Heart left ventricle (tissue), 16 donors: ENCODE measurements at regions not wholly inside any gene's neighbourhood (a gene's known extent, or its start where the extent isn't known, plus 50 kb on each side); places are given as distances from the start of the nearest gene placed in this dataset.

Experiments used
- ATAC-seq, 4 donors: fragments of 200-7000 bp; cut with Tn5 transposase; one replicate each; pipeline ENCODE4 v1.9.1; 2020 to 2022; ENCODE audit warnings: moderate library complexity in 4 of 4, mild to moderate bottlenecking in 3 of 4, moderate number of reproducible peaks in 1 of 4
- DNase-seq, 5 donors: peaks; one replicate each; pipeline ENCODE4 v3.0.0-alpha.2; 2020
- H3K27ac ChIP-seq, 12 donors: fragments of 200-600 bp; sonication (generic) in 4 of 12; one replicate each; pipeline versions ENCODE4 v1.5.0 to v1.8.0; 2016 to 2022; ENCODE audit warnings: mild to moderate bottlenecking in 2 of 12
- H3K27me3 ChIP-seq, 9 donors: fragments of 200-600 bp; sonication (generic) in 2 of 9; one replicate each; pipeline versions ENCODE4 v1.5.1 to v1.8.0; 2016 to 2022; ENCODE audit warnings: mild to moderate bottlenecking in 3 of 9
- H3K36me3 ChIP-seq, 9 donors: fragments of 200-600 bp; sonication (generic) in 2 of 9; one replicate each; pipeline versions ENCODE4 v1.5.0 to v1.8.0; 2018 to 2022; ENCODE audit warnings: mild to moderate bottlenecking in 2 of 9
- H3K4me1 ChIP-seq, 12 donors: fragments of 200-600 bp; sonication (generic) in 4 of 12; one replicate each; pipeline versions ENCODE4 v1.5.0 to v1.8.0; 2016 to 2022; ENCODE audit warnings: mild to moderate bottlenecking in 3 of 12
- H3K4me3 ChIP-seq, 12 donors: fragments of 200-600 bp; sonication (generic) in 4 of 12; one replicate each; pipeline versions ENCODE4 v1.5.0 to v1.8.0; 2017 to 2022; ENCODE audit warnings: mild to moderate bottlenecking in 9 of 12, moderate library complexity in 4 of 12
- H3K9me3 ChIP-seq, 12 donors: fragments of 200-600 bp; sonication (generic) in 4 of 12; one replicate each; pipeline versions ENCODE4 v1.5.0 to v1.8.0; 2016 to 2022; ENCODE audit warnings: mild to moderate bottlenecking in 1 of 12
- POLR2A ChIP-seq, 2 donors: fragments of 450-650 bp; IDR thresholded peaks; one replicate each; pipeline ENCODE4 v1.6.1; 2017; ENCODE audit warnings: antibody characterized with exemption in 2 of 2, mild to moderate bottlenecking in 2 of 2, moderate library complexity in 2 of 2
- WGBS, 4 donors: extraction: QIAGEN DNeasy Blood & Tissue Kit in 2 of 4; methylation state at CpG; one replicate each; pipeline versions ENCODE4 v1.1.5 to v1.1.7; 2013 to 2018; 5-methylcytosine and 5-hydroxymethylcytosine counted together
- intact Hi-C, 10 donors: fragments of 100-400 bp; cut with DNase I; formaldehyde crosslinking; loops; one replicate each; pipeline versions ENCODE4 v1.11.1 to v1.14.2; 2022
- TF ChIP-seq, protein P1 (sequence below), 12 donors: fragments of 200-600 bp; sonication (generic) in 4 of 12; IDR thresholded peaks; one replicate each; pipeline versions ENCODE4 v1.5.0 to v1.8.0; 2018 to 2022; ENCODE audit warnings: antibody characterized with exemption in 12 of 12, mild to moderate bottlenecking in 5 of 12
- donor health status: ischemic (EF 13 %, LVEDD 7.1; RV severe dilation, severe dysfunction).
- donor health status: healthy with polysubstance abuse.
- donor health status: DM: no; HTN: yes; CAD: no.
- donor health status: DM: no; HTN: no; CAD: no.
- donor health status: ischemic (EF 25% LVEDD 6.9; RV normal size, moderate dysfunction).
- donor health status: ischemic (EF 25% LVEDD 5.7; RV mildly dilated, moderate dysfunction).
- donor health status: healthy.
- donor health status: DM: yes; HTN: yes; CAD: no.
- donor health status: ischemic (EF 35%, LVEDD 5.7; RV mildly dilated, moderate dysfunction).
- donor health status: nonischemic (EF 11% LVEDD 7.7; RV severe dilation, severe dysfunction).
- donor health status: DM: yes; HTN: yes; CAD: no.
- donor health status: PGD.
- donor health status: ischemic (EF 29% LVEDD 5.4; RV normal size, mild dysfunction).
- donor health status: nonischemic (EF 23%, LVEDD 6.1; RV moderate dilation, normal function).

DNA sequence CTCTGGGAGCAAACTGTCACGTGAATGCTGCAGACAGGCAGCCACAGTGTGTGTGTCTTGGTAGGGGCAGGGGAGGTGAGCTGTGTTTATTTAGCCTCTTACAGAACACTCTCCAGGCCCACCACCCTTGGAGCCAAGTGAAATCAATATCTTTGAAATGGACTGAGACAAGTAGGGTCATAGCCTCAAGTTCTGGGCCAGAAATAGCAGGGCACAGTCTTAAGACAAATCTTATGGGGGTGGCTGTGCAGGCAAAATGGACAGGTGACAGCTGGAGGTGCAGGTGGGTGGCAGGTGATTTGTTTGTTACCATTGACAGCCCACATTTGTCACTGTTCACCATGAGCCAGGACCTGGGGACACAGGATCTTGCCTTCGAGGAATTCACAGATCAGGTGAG is 93.6 kb upstream of the NMNAT3 start:
- TF ChIP-seq, protein P1, sequence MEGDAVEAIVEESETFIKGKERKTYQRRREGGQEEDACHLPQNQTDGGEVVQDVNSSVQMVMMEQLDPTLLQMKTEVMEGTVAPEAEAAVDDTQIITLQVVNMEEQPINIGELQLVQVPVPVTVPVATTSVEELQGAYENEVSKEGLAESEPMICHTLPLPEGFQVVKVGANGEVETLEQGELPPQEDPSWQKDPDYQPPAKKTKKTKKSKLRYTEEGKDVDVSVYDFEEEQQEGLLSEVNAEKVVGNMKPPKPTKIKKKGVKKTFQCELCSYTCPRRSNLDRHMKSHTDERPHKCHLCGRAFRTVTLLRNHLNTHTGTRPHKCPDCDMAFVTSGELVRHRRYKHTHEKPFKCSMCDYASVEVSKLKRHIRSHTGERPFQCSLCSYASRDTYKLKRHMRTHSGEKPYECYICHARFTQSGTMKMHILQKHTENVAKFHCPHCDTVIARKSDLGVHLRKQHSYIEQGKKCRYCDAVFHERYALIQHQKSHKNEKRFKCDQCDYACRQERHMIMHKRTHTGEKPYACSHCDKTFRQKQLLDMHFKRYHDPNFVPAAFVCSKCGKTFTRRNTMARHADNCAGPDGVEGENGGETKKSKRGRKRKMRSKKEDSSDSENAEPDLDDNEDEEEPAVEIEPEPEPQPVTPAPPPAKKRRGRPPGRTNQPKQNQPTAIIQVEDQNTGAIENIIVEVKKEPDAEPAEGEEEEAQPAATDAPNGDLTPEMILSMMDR (IDR thresholded peaks at IDR 0.05) = no peak
- no peak for TF ChIP-seq POLR2A (IDR thresholded peaks at IDR 0.05)
- Histone ChIP-seq H3K4me3 (no peak overlapping the region), H3K9me3 (no peaks in the 10 kb centered on the region), H3K4me1 (peaks cover 0 to 10% (median 1%) of the 10 kb centered on the region in 12 donors), H3K27me3 (no peaks in the 10 kb centered on the region), H3K27ac (no peak overlapping the region), H3K36me3 (no peaks in the 10 kb centered on the region)
- 14 to 51% (median 43%) methylated on average over 2 of the region's 2 CpGs for WGBS, 4 donors
- intact Hi-C loops = no loop called here
- DNase-seq (no peak), ATAC-seq (no peak)

DNA sequence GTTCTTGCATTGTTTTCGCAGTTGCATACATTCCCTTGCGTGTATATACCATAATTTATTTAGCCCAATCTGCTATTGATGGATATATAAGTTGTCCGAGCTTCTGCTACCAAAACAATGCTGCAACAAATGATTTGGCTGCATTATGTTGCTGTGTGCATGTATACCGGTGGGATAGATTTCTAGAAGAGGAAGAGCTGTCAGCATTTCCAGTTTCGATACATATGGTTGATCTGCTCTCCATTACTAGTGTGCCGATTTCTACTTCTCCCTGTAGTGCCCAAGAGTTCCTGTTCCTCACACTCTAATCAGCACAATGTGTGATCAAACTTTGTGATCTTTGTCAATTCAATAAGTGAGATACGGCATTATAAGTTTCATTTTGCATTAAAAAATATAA is 92.8 kb upstream of the NMNAT3 start:
- Histone ChIP-seq H3K27me3 (no peaks in the 10 kb centered on the region), H3K36me3 (no peaks in the 10 kb centered on the region), H3K4me3 (no peak overlapping the region), H3K27ac (no peak overlapping the region), H3K9me3 (no peaks in the 10 kb centered on the region), H3K4me1 (peaks cover 0 to 10% (median 1%) of the 10 kb centered on the region in 12 donors)
- TF ChIP-seq, protein P1 (IDR thresholded peaks at IDR 0.05) = no peak
- no peak for TF ChIP-seq POLR2A (IDR thresholded peaks at IDR 0.05)
- DNase-seq = no peak
- 72 to 90% (median 82%) methylated on average over 7 of the region's 7 CpGs for WGBS, 4 donors
- no peak for ATAC-seq
- intact Hi-C loops = no loop called here

- no peak overlapping the region for H3K4me3 ChIP-seq
- intact Hi-C loops = loop anchor here in 1 of 10 donors (5.0 kb wide), 1 partner anchor 323 kb away; no protein-coding TSS in a partner anchor
- no peak for ATAC-seq
- H3K4me1 ChIP-seq = peaks cover 0 to 8% (median 1%) of the 10 kb centered on the region in 12 donors
- 86 to 92% (median 91%) methylated on average over 4 of the region's 4 CpGs for WGBS, 4 donors
- TF ChIP-seq, protein P1 (IDR thresholded peaks at IDR 0.05) = no peak
- no peak for TF ChIP-seq POLR2A (IDR thresholded peaks at IDR 0.05)
- no peak overlapping the region for H3K27ac ChIP-seq
- DNase-seq = no peak
- no peaks in the 10 kb centered on the region for H3K9me3 ChIP-seq
- no peaks in the 10 kb centered on the region for H3K36me3 ChIP-seq
- no peaks in the 10 kb centered on the region for H3K27me3 ChIP-seq
Observed at GRCh38 chr3:139769796-139770195, 92.0 kb upstream of the NMNAT3 start.

GRCh38 chr3:139764936-139765335 is 87.2 kb upstream of the NMNAT3 start:
- Histone ChIP-seq H3K27ac (no peak overlapping the region), H3K36me3 (no peaks in the 10 kb centered on the region), H3K4me1 (peaks cover 0 to 11% (median 0%) of the 10 kb centered on the region in 12 donors), H3K4me3 (no peak overlapping the region), H3K27me3 (no peaks in the 10 kb centered on the region), H3K9me3 (no peaks in the 10 kb centered on the region)
- DNase-seq (no peak), ATAC-seq (no peak)
- WGBS, 4 donors = 69 to 86% (median 84%) methylated on average over 3 of the region's 3 CpGs
- TF ChIP-seq, protein P1 (IDR thresholded peaks at IDR 0.05) = no peak
- TF ChIP-seq POLR2A (IDR thresholded peaks at IDR 0.05) = no peak
- intact Hi-C loops = loop anchor here in 1 of 10 donors (5.0 kb wide), 1 partner anchor 327 kb away; no protein-coding TSS in a partner anchor
